ENCODE measurements at regions not wholly inside any gene's neighbourhood (a gene's known extent, or its start where the extent isn't known, plus 50 kb on each side); places are given as distances from the start of the nearest gene placed in this dataset.

DNA sequence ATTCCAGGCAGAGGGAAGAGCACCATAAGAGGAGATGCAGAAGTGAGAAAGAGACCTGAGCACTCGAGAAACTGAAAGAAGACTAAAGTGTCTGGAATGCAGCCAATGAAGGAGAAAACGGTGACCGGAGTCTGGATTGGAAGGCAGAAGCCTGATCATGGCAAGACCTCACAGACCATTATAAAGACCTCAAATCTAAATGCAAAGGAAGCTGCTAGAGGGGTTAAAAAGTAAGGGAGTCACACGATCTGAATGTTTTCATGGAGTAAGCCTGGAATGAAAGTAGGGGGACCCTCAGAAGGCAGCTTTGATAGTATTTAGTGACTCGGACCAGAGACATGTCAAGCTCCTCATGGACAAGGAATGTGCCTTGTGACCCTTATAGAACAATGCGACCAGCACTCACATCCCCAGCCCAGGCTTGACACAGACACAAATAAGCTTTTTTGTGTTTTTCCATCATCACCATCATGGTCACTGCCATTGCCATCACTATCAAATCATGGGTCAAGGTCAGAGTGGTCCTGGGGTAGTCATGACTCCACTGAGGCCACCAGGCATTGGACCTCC, 183.6 kb downstream of the SEC16B start:
- no peak overlapping the region for H3K4me2 ChIP-seq (ENCODE audit: low read depth, low read length, poor library complexity, severe bottlenecking)
- H3K36me3 ChIP-seq (ENCODE audit: low read length), result no peaks in the 10 kb centered on the region
- no peak overlapping the region for H2AFZ ChIP-seq (ENCODE audit: low read depth, low read length, severe bottlenecking)
- no peaks in the 10 kb centered on the region for H3F3A ChIP-seq (ENCODE audit: insufficient read depth)
- H3K79me2 ChIP-seq (ENCODE audit: insufficient read depth, low read length), result no peaks in the 10 kb centered on the region
- no peak overlapping the region for H3K4me3 ChIP-seq (ENCODE audit: insufficient read depth, low read length, poor library complexity, severe bottlenecking)
- H3K9ac ChIP-seq (ENCODE audit: low read length), result no peak overlapping the region
- H3K9me2 ChIP-seq (replicated peaks; ENCODE audit: insufficient read depth, low read length), result no peaks in the 10 kb centered on the region; the same call in 1 of the 2 replicates
- H3K9me3 ChIP-seq (ENCODE audit: insufficient read depth, low read length), result no peaks in the 10 kb centered on the region
- H3K27me3 ChIP-seq (ENCODE audit: low read length), result no peaks in the 10 kb centered on the region
- TF ChIP-seq, protein P1, sequence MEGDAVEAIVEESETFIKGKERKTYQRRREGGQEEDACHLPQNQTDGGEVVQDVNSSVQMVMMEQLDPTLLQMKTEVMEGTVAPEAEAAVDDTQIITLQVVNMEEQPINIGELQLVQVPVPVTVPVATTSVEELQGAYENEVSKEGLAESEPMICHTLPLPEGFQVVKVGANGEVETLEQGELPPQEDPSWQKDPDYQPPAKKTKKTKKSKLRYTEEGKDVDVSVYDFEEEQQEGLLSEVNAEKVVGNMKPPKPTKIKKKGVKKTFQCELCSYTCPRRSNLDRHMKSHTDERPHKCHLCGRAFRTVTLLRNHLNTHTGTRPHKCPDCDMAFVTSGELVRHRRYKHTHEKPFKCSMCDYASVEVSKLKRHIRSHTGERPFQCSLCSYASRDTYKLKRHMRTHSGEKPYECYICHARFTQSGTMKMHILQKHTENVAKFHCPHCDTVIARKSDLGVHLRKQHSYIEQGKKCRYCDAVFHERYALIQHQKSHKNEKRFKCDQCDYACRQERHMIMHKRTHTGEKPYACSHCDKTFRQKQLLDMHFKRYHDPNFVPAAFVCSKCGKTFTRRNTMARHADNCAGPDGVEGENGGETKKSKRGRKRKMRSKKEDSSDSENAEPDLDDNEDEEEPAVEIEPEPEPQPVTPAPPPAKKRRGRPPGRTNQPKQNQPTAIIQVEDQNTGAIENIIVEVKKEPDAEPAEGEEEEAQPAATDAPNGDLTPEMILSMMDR (IDR thresholded peaks at IDR 0.05; ENCODE audit: insufficient read depth, low read length, poor library complexity, severe bottlenecking), result no peak
- no peak for TF ChIP-seq EZH2phosphoT487 (conservative IDR thresholded peaks at IDR 0.05; ENCODE audit: low read length)
- H4K20me1 ChIP-seq (ENCODE audit: low read depth, low read length), result no peaks in the 10 kb centered on the region
- H3K27ac ChIP-seq (ENCODE audit: low read depth, low read length), result no peak overlapping the region

DNA sequence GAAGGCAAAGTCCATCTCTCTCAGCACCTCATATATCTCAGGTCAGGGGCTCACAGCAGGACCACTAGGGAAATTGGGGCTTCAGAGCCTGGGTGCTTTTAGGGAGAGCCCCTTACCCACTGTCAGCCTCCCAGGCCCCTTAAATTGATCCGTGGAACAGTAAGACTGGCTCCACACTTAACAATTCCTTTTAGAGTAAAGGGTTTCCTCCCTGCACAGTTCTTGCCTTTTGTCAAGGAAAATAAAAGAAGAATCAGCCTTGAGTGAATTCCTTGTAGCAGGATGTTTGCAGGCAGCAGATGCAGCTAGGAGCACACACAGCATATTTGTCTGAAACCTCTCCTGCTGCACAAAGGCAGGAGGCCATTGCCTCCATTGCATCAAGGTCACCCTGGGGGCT, 184.9 kb downstream of the SEC16B start:
- no peaks in the 10 kb centered on the region for H3F3A ChIP-seq (ENCODE audit: insufficient read depth)
- H3K4me3 ChIP-seq (ENCODE audit: insufficient read depth, low read length, poor library complexity, severe bottlenecking), result no peak overlapping the region
- no peaks in the 10 kb centered on the region for H3K27me3 ChIP-seq (ENCODE audit: low read length)
- no peak overlapping the region for H3K9ac ChIP-seq (ENCODE audit: low read length)
- no peaks in the 10 kb centered on the region for H3K9me3 ChIP-seq (ENCODE audit: insufficient read depth, low read length)
- H3K27ac ChIP-seq (ENCODE audit: low read depth, low read length), result no peak overlapping the region
- no peaks in the 10 kb centered on the region for H3K79me2 ChIP-seq (ENCODE audit: insufficient read depth, low read length)
- no peaks in the 10 kb centered on the region for H4K20me1 ChIP-seq (ENCODE audit: low read depth, low read length)
- no peaks in the 10 kb centered on the region for H3K36me3 ChIP-seq (ENCODE audit: low read length)
- H3K4me2 ChIP-seq (ENCODE audit: low read depth, low read length, poor library complexity, severe bottlenecking), result no peak overlapping the region
- no peaks in the 10 kb centered on the region; the same call in 1 of the 2 replicates for H3K9me2 ChIP-seq (replicated peaks; ENCODE audit: insufficient read depth, low read length)
- H2AFZ ChIP-seq (ENCODE audit: low read depth, low read length, severe bottlenecking), result no peak overlapping the region
- TF ChIP-seq, protein P1 (IDR thresholded peaks at IDR 0.05; ENCODE audit: insufficient read depth, low read length, poor library complexity, severe bottlenecking), result no peak
- TF ChIP-seq EZH2phosphoT487 (conservative IDR thresholded peaks at IDR 0.05; ENCODE audit: low read length), result no peak

DNA sequence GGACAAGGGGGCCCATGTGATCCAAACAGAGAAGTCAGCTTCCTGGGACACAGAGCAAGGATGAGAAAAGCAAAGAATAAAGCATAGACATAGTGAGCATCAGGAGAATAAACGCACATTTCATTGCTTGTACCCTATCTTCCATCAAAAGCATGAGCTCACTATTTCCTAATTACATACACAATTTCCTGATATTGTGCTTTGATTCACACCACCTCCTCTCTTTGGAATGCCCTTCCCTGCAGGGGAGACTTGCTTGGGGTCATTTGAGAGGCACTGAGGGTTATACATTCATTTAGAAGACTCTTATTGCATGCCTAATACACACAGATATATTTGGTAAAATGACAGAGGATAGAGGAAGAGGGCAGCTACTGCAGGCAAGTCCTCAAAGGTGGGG, 185.4 kb downstream of the SEC16B start:
- H3K9me3 ChIP-seq (ENCODE audit: insufficient read depth, low read length), result no peaks in the 10 kb centered on the region
- TF ChIP-seq EZH2phosphoT487 (conservative IDR thresholded peaks at IDR 0.05; ENCODE audit: low read length), result no peak
- TF ChIP-seq, protein P1 (IDR thresholded peaks at IDR 0.05; ENCODE audit: insufficient read depth, low read length, poor library complexity, severe bottlenecking), result no peak

More for the DNA sequence above, 185.4 kb downstream of the SEC16B start:
- Histone ChIP-seq H3K4me3 (ENCODE audit: insufficient read depth, low read length, poor library complexity, severe bottlenecking) (no peak overlapping the region), H3K27ac (ENCODE audit: low read depth, low read length) (no peak overlapping the region), H2AFZ (ENCODE audit: low read depth, low read length, severe bottlenecking) (no peak overlapping the region), H3F3A (ENCODE audit: insufficient read depth) (no peaks in the 10 kb centered on the region), H3K79me2 (ENCODE audit: insufficient read depth, low read length) (no peaks in the 10 kb centered on the region), H3K9ac (ENCODE audit: low read length) (no peak overlapping the region), H3K9me2 (replicated peaks; ENCODE audit: insufficient read depth, low read length) (no peaks in the 10 kb centered on the region; the same call in 1 of the 2 replicates), H3K27me3 (ENCODE audit: low read length) (no peaks in the 10 kb centered on the region), H4K20me1 (ENCODE audit: low read depth, low read length) (no peaks in the 10 kb centered on the region), H3K36me3 (ENCODE audit: low read length) (no peaks in the 10 kb centered on the region), H3K4me2 (ENCODE audit: low read depth, low read length, poor library complexity, severe bottlenecking) (no peak overlapping the region)

Measured in SU-DHL-6 (cell line).